WTC11 (cell line): ENCODE measurements at regions not wholly inside any gene's neighbourhood (a gene's known extent, or its start where the extent isn't known, plus 50 kb on each side); places are given as distances from the start of the nearest gene placed in this dataset.

Source experiments
- ATAC-seq: fragments of 200-7000 bp; cut with Tn5 transposase; 2 replicates; pipeline ENCODE4 v1.10.0; 2021; ENCODE audit warnings: mild to moderate bottlenecking, moderate library complexity
- CTCF ChIA-PET: fragments of 300-600 bp; sonication (Branson Sonifier 250); formaldehyde crosslinking; loops from one replicate; lab custom pipeline; 2021; ENCODE audit warnings: antibody characterized with exemption; lab: Charles Lee
- POLR2A ChIA-PET: fragments of 350-600 bp; sonication (Branson Sonifier 250); formaldehyde crosslinking; loops from one replicate; lab custom pipeline; 2021; ENCODE audit warnings: antibody characterized with exemption; lab: Charles Lee
- DNase-seq: peaks from one replicate; pipeline ENCODE4 v3.0.0; 2021; ENCODE audit warnings: low spot score
- H3K27ac Mint-ChIP-seq: 2 replicates; pipeline ENCODE4 v1.8.0; 2021; ENCODE audit warnings: mixed read lengths
- H3K27me3 Mint-ChIP-seq: 2 replicates; pipeline ENCODE4 v1.8.0; 2021; ENCODE audit warnings: low read depth, mild to moderate bottlenecking, moderate library complexity, mixed read lengths
- H3K36me3 Mint-ChIP-seq: 2 replicates; pipeline ENCODE4 v1.8.0; 2021; ENCODE audit warnings: mixed read lengths
- H3K4me1 Mint-ChIP-seq: 2 replicates; pipeline ENCODE4 v1.8.0; 2022; ENCODE audit warnings: mixed read lengths
- H3K4me3 Mint-ChIP-seq: 2 replicates; pipeline ENCODE4 v1.8.0; 2021; ENCODE audit warnings: mild to moderate bottlenecking, moderate library complexity, mixed read lengths
- H3K9me3 Mint-ChIP-seq: 2 replicates; pipeline ENCODE4 v1.8.0; 2021; ENCODE audit warnings: mixed read lengths
- AR ChIP-seq: fragments of 250-450 bp; sonication (Bioruptor Pico); IDR thresholded peaks from 2 replicates; pipeline ENCODE4 v1.9.0; 2021; ENCODE audit warnings: mild to moderate bottlenecking
- E2F4 ChIP-seq: sonication (generic); formaldehyde crosslinking; IDR thresholded peaks from 2 replicates; pipeline ENCODE4 v1.8.1; 2022; ENCODE audit warnings: low read depth, mild to moderate bottlenecking, moderate library complexity, missing genetic modification reagents, borderline replicate concordance
- FOXJ3 ChIP-seq: sonication (generic); formaldehyde crosslinking; IDR thresholded peaks from 2 replicates; pipeline ENCODE4 v1.9.0; 2021; ENCODE audit warnings: missing genetic modification reagents, mild to moderate bottlenecking, borderline replicate concordance
- FOXP1 ChIP-seq: sonication (generic); formaldehyde crosslinking; IDR thresholded peaks from 2 replicates; pipeline ENCODE4 v1.8.0; 2022; ENCODE audit warnings: missing genetic modification reagents, mild to moderate bottlenecking, moderate library complexity, borderline replicate concordance
- GTF2I ChIP-seq: fragments of 250-450 bp; sonication (Bioruptor Pico); conservative IDR thresholded peaks from 2 replicates; pipeline ENCODE4 v1.4.0; 2021; ENCODE audit warnings: mild to moderate bottlenecking
- IRF2 ChIP-seq: sonication (generic); formaldehyde crosslinking; IDR thresholded peaks from 2 replicates; pipeline ENCODE4 v1.8.0; 2022; ENCODE audit warnings: low read depth, missing genetic modification reagents, borderline replicate concordance
- MXD4 ChIP-seq: fragments of 250-450 bp; sonication (Bioruptor Pico); IDR thresholded peaks from 2 replicates; pipeline ENCODE4 v1.8.0; 2021; ENCODE audit warnings: mild to moderate bottlenecking, moderate library complexity, borderline replicate concordance
- MYBL2 ChIP-seq: sonication (generic); formaldehyde crosslinking; IDR thresholded peaks from 2 replicates; pipeline ENCODE4 v1.8.1; 2023; ENCODE audit warnings: mild to moderate bottlenecking, moderate library complexity, missing genetic modification reagents
- NR3C1 ChIP-seq: sonication (generic); formaldehyde crosslinking; conservative IDR thresholded peaks from 2 replicates; pipeline ENCODE4 v1.8.1; 2023; ENCODE audit warnings: low read depth, mild to moderate bottlenecking, missing genetic modification reagents
- RORB ChIP-seq: fragments of 250-450 bp; sonication (Bioruptor Pico); IDR thresholded peaks from 2 replicates; pipeline ENCODE4 v1.9.0; 2021; ENCODE audit warnings: mild to moderate bottlenecking
- SMAD3 ChIP-seq: sonication (generic); formaldehyde crosslinking; IDR thresholded peaks from 2 replicates; pipeline ENCODE4 v1.8.0; 2022; ENCODE audit warnings: missing genetic modification reagents, mild to moderate bottlenecking, borderline replicate concordance
- SOX15 ChIP-seq: fragments of 250-450 bp; sonication (Bioruptor Pico); IDR thresholded peaks from 2 replicates; pipeline ENCODE4 v1.9.0; 2021; ENCODE audit warnings: mild to moderate bottlenecking
- SP1 ChIP-seq: sonication (generic); formaldehyde crosslinking; conservative IDR thresholded peaks from 2 replicates; pipeline ENCODE4 v1.8.1; 2022; ENCODE audit warnings: missing genetic modification reagents
- STAT6 ChIP-seq: sonication (generic); formaldehyde crosslinking; conservative IDR thresholded peaks from 2 replicates; pipeline ENCODE4 v1.8.1; 2023; ENCODE audit warnings: mild to moderate bottlenecking, low read depth, missing genetic modification reagents, moderate library complexity
- TEAD1 ChIP-seq: sonication (generic); formaldehyde crosslinking; IDR thresholded peaks from 2 replicates; pipeline ENCODE4 v1.8.0; 2022; ENCODE audit warnings: mild to moderate bottlenecking, missing genetic modification reagents
- TP53 ChIP-seq: sonication (generic); formaldehyde crosslinking; IDR thresholded peaks from 2 replicates; pipeline ENCODE4 v1.8.1; 2023; ENCODE audit warnings: mild to moderate bottlenecking, missing genetic modification reagents
- USF1 ChIP-seq: sonication (generic); formaldehyde crosslinking; IDR thresholded peaks from 2 replicates; pipeline ENCODE4 v1.8.0; 2022; ENCODE audit warnings: mild to moderate bottlenecking, missing genetic modification reagents
- ZMAT4 ChIP-seq: fragments of 250-450 bp; sonication (Bioruptor Pico); IDR thresholded peaks from 2 replicates; pipeline ENCODE4 v1.9.0; 2021; ENCODE audit warnings: mild to moderate bottlenecking
- ZNF281 ChIP-seq: sonication (generic); formaldehyde crosslinking; IDR thresholded peaks from 2 replicates; pipeline ENCODE4 v1.8.0; 2023; ENCODE audit warnings: mild to moderate bottlenecking, missing genetic modification reagents
- ZNF396 ChIP-seq: fragments of 250-450 bp; sonication (Bioruptor Pico); IDR thresholded peaks from 2 replicates; pipeline ENCODE4 v1.8.0; 2021; ENCODE audit warnings: mild to moderate bottlenecking, moderate library complexity, borderline replicate concordance
- TF ChIP-seq, protein P1 (sequence below): sonication (generic); formaldehyde crosslinking; IDR thresholded peaks from 2 replicates; pipeline ENCODE4 v1.8.0; 2022; ENCODE audit warnings: mild to moderate bottlenecking, missing genetic modification reagents
- TF ChIP-seq, protein P2 (sequence below): sonication (generic); formaldehyde crosslinking; IDR thresholded peaks from 2 replicates; pipeline ENCODE4 v1.8.1; 2023; ENCODE audit warnings: mild to moderate bottlenecking, missing genetic modification reagents, moderate library complexity

DNA sequence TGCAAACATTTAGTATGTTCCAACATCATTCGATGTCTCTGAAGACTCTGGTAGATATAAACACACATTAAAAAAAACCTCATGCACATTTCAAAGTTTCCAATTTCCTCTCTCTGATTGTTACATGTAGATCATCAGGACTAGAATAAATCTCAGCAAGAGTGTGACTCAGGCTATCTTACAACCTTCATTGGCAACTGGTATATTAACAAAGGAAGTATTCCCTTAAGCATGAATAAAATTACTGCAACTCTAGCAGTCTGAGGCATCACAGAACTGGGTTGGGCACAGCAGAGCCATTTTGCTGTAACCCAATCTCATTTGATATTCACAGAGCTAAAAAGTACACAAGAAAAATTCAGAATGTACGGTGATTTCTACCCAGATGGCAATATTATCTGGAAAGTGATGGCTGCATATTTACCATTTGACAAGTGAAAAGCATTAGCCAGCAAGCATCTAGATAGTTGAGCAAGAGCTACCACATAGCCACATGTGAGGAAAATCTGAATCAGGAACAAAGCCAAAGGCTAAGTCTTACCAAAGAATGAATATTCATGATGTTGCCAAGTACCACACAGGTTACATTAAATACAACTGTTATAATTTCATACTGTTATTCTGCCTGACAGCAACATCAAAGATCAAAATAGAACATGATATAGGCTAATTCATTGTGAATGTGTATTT, 232.2 kb downstream of the CRPPA start (continued):
- TF ChIP-seq SMAD3 (CRISPR knock-in tag) (no peak), USF1 (CRISPR knock-in tag) (no peak), ZNF281 (no peak), SOX15 (no peak)

DNA sequence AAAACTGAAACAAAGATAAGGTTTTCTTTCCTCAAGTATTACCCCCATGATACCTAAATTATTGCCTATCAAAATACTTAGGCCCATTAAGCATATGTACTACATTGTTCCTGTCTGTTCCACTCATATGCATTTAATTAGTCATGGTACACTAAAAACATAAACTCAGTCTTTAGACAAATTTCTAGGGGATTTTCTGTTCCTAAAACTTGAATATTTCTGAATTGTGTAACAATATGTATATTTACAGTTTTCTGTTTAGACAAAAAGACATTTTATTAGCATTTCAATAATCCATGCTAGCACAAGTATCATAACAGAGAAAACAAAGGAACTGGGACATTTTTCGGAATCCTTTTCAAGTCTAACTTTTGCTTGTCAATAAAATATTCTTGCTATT, 234.2 kb downstream of the CRPPA start:
- ChIA-PET POLR2A (no interaction called here), CTCF (no interaction called here)
- Mint-ChIP-seq H3K4me1 (no peaks in the 10 kb centered on the region), H3K27me3 (no peaks in the 10 kb centered on the region), H3K36me3 (no peaks in the 10 kb centered on the region), H3K9me3 (0 out of 2 replicates have a peak, but pooled peaks cover 8% of the 10 kb centered on the region), H3K27ac (no peak overlapping the region), H3K4me3 (no peak overlapping the region)
- DNase-seq (no peak), ATAC-seq (no peak)
- TF ChIP-seq RORB (CRISPR knock-in tag) = no peak
- no peak for TF ChIP-seq TP53 (CRISPR knock-in tag)
- no peak for TF ChIP-seq SP1 (CRISPR knock-in tag)
- no peak for TF ChIP-seq IRF2 (CRISPR knock-in tag)
- no peak for TF ChIP-seq TEAD1 (CRISPR knock-in tag)
- TF ChIP-seq STAT6 (CRISPR knock-in tag) = no peak
- no peak for TF ChIP-seq GTF2I (CRISPR knock-in tag)
- no peak for TF ChIP-seq AR (CRISPR knock-in tag)
- TF ChIP-seq SMAD3 (CRISPR knock-in tag) = no peak
- no peak for TF ChIP-seq MXD4
- TF ChIP-seq, protein P1, sequence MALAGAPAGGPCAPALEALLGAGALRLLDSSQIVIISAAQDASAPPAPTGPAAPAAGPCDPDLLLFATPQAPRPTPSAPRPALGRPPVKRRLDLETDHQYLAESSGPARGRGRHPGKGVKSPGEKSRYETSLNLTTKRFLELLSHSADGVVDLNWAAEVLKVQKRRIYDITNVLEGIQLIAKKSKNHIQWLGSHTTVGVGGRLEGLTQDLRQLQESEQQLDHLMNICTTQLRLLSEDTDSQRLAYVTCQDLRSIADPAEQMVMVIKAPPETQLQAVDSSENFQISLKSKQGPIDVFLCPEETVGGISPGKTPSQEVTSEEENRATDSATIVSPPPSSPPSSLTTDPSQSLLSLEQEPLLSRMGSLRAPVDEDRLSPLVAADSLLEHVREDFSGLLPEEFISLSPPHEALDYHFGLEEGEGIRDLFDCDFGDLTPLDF (CRISPR knock-in tag) = no peak
- TF ChIP-seq, protein P2, sequence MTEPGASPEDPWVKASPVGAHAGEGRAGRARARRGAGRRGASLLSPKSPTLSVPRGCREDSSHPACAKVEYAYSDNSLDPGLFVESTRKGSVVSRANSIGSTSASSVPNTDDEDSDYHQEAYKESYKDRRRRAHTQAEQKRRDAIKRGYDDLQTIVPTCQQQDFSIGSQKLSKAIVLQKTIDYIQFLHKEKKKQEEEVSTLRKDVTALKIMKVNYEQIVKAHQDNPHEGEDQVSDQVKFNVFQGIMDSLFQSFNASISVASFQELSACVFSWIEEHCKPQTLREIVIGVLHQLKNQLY (CRISPR knock-in tag) = no peak
- TF ChIP-seq E2F4 (CRISPR knock-in tag) = no peak
- TF ChIP-seq MYBL2 (CRISPR knock-in tag) = no peak
- TF ChIP-seq ZNF396 (CRISPR knock-in tag) = no peak
- no peak for TF ChIP-seq SOX15
- no peak for TF ChIP-seq ZMAT4 (CRISPR knock-in tag)
- no peak for TF ChIP-seq FOXJ3 (CRISPR knock-in tag)
- no peak for TF ChIP-seq NR3C1
- no peak for TF ChIP-seq FOXP1
- TF ChIP-seq, all 79 proteins: peak for 0
